GM12878 (cell line): ENCODE measurements at regions not wholly inside any gene's neighbourhood (a gene's known extent, or its start where the extent isn't known, plus 50 kb on each side); places are given as distances from the start of the nearest gene placed in this dataset.

ENCODE experiments used
- CREB1 ChIP-seq: IDR thresholded peaks from 2 replicates; pipeline ENCODE4 v1.6.1; 2012; ENCODE audit warnings: low read depth, mild to moderate bottlenecking, inconsistent platforms
- CTCF ChIP-seq, 3 experiments: IDR thresholded peaks in 2 of 3; conservative IDR thresholded peaks in 1 of 3; 2 replicates each; pipeline ENCODE4 v1.5.1; 2011; ENCODE audit warnings: low read depth in 3 of 3, low read length in 3 of 3, mild to moderate bottlenecking in 3 of 3, control low read depth in 2 of 3, moderate library complexity in 2 of 3, inconsistent platforms in 1 of 3, mixed read lengths in 1 of 3; ENCODE audit not compliant: control insufficient read depth in 2 of 3, insufficient read depth in 1 of 3; ENCODE audit errors: extremely low read depth in 1 of 3
- MYC ChIP-seq: IDR thresholded peaks from 2 replicates; pipeline ENCODE4 v1.6.1; 2011; ENCODE audit warnings: mild to moderate bottlenecking, low read length, moderate library complexity, inconsistent platforms; ENCODE audit not compliant: insufficient read depth, insufficient replicate concordance, insufficient read length, severe bottlenecking
- POLR2AphosphoS5 ChIP-seq: IDR thresholded peaks from 2 replicates; pipeline ENCODE4 v1.6.1; 2011; ENCODE audit warnings: mild to moderate bottlenecking, low read length, inconsistent platforms

GRCh38 chr13:70644052-70644451, 535.8 kb upstream of the KLHL1 start:
- no peak for TF ChIP-seq MYC
- TF ChIP-seq CTCF (IDR thresholded peaks at IDR 0.05 in 2 of 3, conservative IDR thresholded peaks at IDR 0.05 in 1 of 3; ENCODE audit: control insufficient read depth in 2 of 3, extremely low read depth in 1 of 3, insufficient read depth in 1 of 3, low read depth in 3 of 3, low read length in 3 of 3): no peak
- no peak for TF ChIP-seq CREB1
- no peak for TF ChIP-seq POLR2AphosphoS5
